Left ventricle myocardium inferior (tissue), 1 donor: ENCODE measurements at regions not wholly inside any gene's neighbourhood (a gene's known extent, or its start where the extent isn't known, plus 50 kb on each side); places are given as distances from the start of the nearest gene placed in this dataset.

ENCODE experiments used
- DNase-seq: peaks from one replicate; pipeline ENCODE4 v3.0.0-alpha.2; 2020
- H3K27ac ChIP-seq: fragments of 200-600 bp; replicated peaks from 2 replicates; pipeline ENCODE4 v1.8.0; 2021
- H3K27me3 ChIP-seq: fragments of 200-600 bp; 2 replicates; pipeline ENCODE4 v1.8.0; 2021; ENCODE audit warnings: low read depth
- H3K36me3 ChIP-seq: fragments of 200-600 bp; 2 replicates; pipeline ENCODE4 v1.8.0; 2021
- H3K4me1 ChIP-seq: fragments of 200-600 bp; 2 replicates; pipeline ENCODE4 v1.8.0; 2021
- H3K4me3 ChIP-seq: fragments of 200-600 bp; 2 replicates; pipeline ENCODE4 v1.8.0; 2021; ENCODE audit warnings: mild to moderate bottlenecking, moderate library complexity
- H3K9me3 ChIP-seq: fragments of 200-600 bp; replicated peaks from 2 replicates; pipeline ENCODE4 v1.8.0; 2021
- intact Hi-C: fragments of 100-400 bp; cut with micrococcal nuclease; formaldehyde crosslinking; loops from one replicate; pipeline ENCODE4 v1.11.0; 2022
- TF ChIP-seq, protein P1 (sequence below): fragments of 200-600 bp; IDR thresholded peaks from 2 replicates; pipeline ENCODE4 v1.8.0; 2021; ENCODE audit warnings: antibody characterized with exemption, mild to moderate bottlenecking, borderline replicate concordance
- donor health status: DM: no; HTN: yes; CAD: no; lungs with severe emphysema.

DNA sequence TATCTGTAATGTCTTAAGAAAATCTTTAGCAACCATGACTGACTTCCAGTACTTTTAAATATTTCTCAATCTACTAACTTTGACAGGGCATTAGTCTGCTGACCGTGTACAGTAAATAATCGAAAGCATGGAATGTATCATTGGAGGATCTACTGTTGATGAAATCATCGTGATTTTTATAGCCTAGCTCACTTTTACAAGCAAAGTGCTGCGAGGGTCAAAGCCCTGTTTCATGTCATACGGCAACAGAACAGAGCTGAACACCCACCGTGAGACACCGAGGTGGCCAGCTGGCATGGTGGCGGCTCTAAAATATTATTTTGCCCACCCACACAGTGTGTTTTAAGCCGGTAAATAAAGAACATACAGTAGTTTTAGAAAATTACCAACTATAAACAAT is 679.3 kb downstream of the FAT4 start:
- Histone ChIP-seq H3K36me3 (no peaks in the 10 kb centered on the region), H3K27ac (no peak overlapping the region), H3K27me3 (no peaks in the 10 kb centered on the region), H3K4me3 (no peak overlapping the region), H3K9me3 (no peaks in the 10 kb centered on the region), H3K4me1 (no peaks in the 10 kb centered on the region)
- TF ChIP-seq, protein P1, sequence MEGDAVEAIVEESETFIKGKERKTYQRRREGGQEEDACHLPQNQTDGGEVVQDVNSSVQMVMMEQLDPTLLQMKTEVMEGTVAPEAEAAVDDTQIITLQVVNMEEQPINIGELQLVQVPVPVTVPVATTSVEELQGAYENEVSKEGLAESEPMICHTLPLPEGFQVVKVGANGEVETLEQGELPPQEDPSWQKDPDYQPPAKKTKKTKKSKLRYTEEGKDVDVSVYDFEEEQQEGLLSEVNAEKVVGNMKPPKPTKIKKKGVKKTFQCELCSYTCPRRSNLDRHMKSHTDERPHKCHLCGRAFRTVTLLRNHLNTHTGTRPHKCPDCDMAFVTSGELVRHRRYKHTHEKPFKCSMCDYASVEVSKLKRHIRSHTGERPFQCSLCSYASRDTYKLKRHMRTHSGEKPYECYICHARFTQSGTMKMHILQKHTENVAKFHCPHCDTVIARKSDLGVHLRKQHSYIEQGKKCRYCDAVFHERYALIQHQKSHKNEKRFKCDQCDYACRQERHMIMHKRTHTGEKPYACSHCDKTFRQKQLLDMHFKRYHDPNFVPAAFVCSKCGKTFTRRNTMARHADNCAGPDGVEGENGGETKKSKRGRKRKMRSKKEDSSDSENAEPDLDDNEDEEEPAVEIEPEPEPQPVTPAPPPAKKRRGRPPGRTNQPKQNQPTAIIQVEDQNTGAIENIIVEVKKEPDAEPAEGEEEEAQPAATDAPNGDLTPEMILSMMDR, result no peak
- no peak for DNase-seq
- intact Hi-C loops, result no loop called here

DNA sequence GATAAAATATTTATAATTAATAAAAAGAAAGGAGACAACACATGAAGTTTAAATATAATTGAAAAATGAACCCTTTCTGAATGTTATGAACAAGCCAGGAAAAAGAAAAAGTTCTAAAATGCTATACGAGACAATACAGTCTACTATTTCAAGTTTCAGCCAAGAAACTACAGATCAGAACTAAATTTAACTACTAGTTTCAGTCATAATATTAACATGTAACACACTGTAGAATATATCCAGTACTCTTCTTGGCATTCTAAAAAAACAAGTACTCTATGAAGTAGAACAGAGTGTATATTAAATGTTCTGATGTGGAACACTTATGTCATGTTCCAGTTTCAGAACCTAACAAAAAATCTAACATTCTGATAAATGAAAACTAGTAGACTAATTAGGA is 679.7 kb downstream of the FAT4 start:
- Histone ChIP-seq H3K9me3 (no peaks in the 10 kb centered on the region), H3K27ac (no peak overlapping the region), H3K27me3 (no peaks in the 10 kb centered on the region), H3K4me1 (no peaks in the 10 kb centered on the region), H3K36me3 (no peaks in the 10 kb centered on the region), H3K4me3 (no peak overlapping the region)
- DNase-seq, result no peak
- intact Hi-C loops, result no loop called here
- TF ChIP-seq, protein P1, result no peak

DNA sequence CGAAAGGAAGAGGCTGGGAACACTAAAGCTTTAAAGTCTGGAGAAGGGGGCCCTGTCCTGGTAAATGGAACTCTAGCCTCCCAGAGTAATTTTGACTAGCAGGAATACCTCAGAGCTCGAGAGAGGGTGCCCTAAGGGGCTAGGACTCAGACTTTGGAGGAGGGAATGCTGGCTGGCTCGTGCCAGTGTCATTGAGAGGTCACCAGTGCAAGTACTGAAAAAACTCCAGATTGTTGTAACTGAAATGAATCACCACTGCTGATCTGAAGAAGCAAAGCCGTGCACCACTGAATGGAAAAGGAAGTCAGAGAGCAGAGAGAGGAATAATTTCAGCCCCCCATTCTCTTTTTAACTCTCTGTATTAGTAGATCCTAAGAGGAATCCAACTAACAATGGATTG is 690.2 kb downstream of the FAT4 start:
- Histone ChIP-seq H3K27ac (no peak overlapping the region), H3K9me3 (peaks cover 12% of the 10 kb centered on the region), H3K4me3 (no peak overlapping the region), H3K4me1 (no peaks in the 10 kb centered on the region), H3K36me3 (no peaks in the 10 kb centered on the region), H3K27me3 (no peaks in the 10 kb centered on the region)
- intact Hi-C loops, result no loop called here
- TF ChIP-seq, protein P1, result no peak
- DNase-seq, result no peak

DNA sequence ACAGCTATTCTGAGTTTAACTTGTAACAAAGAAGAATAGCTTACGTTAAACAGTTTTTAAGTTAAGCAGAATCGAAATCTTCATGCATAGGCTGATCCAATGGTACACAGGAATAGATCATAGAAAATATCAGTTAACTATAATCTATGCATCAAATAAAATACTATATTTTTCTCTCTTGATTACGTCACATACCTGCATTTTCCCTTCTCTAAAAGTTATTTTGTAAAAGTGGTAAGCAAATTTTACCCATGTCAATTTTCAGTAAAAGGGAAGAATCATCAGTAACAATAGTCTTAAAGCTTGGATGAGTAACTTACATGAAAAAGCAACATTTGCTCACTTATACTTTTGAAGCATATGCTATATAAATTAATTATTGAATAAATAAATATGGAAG is 692.4 kb downstream of the FAT4 start:
- no peaks in the 10 kb centered on the region for H3K36me3 ChIP-seq
- H3K4me3 ChIP-seq, result no peak overlapping the region
- no peaks in the 10 kb centered on the region for H3K4me1 ChIP-seq
- no peaks in the 10 kb centered on the region for H3K27me3 ChIP-seq
- H3K27ac ChIP-seq, result no peak overlapping the region
- no peak for DNase-seq
- intact Hi-C loops, result no loop called here
- H3K9me3 ChIP-seq, result peaks cover 28% of the 10 kb centered on the region
- TF ChIP-seq, protein P1, result no peak

DNA sequence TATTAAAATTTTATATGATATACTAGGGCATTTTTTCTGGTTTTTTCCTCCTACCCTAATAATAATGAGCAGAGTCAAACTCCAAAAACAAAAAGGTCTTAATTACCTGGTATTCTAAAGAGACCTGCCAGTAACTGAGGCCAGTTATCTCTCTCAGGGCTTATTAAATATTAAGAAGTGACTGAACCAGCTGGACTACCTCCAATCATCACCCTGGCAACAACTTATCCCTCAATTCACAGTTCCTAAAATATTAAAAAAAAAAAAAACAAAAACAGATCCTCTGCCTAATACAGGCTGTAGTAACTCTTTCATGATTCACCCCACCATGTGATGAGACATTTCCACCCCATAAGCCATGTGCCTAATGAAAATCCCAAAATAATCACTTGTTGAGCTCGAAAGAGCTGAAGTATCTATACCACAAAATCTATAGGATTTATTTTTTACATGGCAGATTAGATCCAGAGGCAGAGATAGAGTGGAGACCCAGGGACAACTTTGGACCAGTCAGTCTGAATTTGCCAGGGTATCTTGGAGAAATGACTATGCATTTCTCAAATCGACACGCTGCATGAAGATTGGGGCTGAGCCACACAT is 698.0 kb downstream of the FAT4 start:
- H3K4me3 ChIP-seq, result no peak overlapping the region
- H3K36me3 ChIP-seq, result no peaks in the 10 kb centered on the region
- H3K9me3 ChIP-seq, result peaks cover 28% of the 10 kb centered on the region
- DNase-seq, result no peak
- H3K27me3 ChIP-seq, result no peaks in the 10 kb centered on the region
- no peaks in the 10 kb centered on the region for H3K4me1 ChIP-seq
- intact Hi-C loops, result no loop called here
- TF ChIP-seq, protein P1, result no peak
- H3K27ac ChIP-seq, result no peak overlapping the region

DNA sequence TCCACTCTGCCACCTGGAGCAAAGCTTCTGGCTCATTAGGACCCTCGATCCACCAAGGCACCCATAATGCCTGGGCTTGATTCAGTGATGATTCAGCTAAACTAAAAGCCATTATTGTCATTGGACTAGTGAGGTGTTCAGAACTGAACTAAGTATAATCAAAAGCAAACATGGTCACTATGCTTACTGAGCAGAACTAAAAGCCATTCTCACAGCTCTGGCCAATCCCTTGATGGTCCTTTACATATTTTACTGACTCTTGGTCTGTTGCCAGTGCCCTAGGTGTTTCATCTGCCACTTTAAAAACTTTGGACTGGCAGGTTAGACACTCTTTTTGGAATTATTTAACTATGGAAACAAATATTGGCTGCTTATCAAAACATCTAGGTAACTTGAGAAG is 703.5 kb downstream of the FAT4 start:
- intact Hi-C loops, result no loop called here

More for the DNA sequence above, 703.5 kb downstream of the FAT4 start:
- Histone ChIP-seq H3K9me3 (no peaks in the 10 kb centered on the region), H3K4me3 (no peak overlapping the region), H3K4me1 (no peaks in the 10 kb centered on the region), H3K27ac (no peak overlapping the region), H3K36me3 (no peaks in the 10 kb centered on the region), H3K27me3 (no peaks in the 10 kb centered on the region)
- TF ChIP-seq, protein P1, result no peak
- no peak for DNase-seq
